A673 (cell line): ENCODE measurements at regions not wholly inside any gene's neighbourhood (a gene's known extent, or its start where the extent isn't known, plus 50 kb on each side); places are given as distances from the start of the nearest gene placed in this dataset.

Source experiments
- BruUV-seq: library from RNA; stranded (reverse); fragments of 400-500 nt; replicated peaks from 2 replicates; lab custom pipeline; 2021; lab: Mats Ljungman, UMichigan
- CTCF ChIA-PET: fragments of 300-600 bp; sonication (Branson Sonifier 250); formaldehyde crosslinking; loops from one replicate; lab custom pipeline; 2022; ENCODE audit warnings: antibody characterized with exemption; lab: Charles Lee
- POLR2A ChIA-PET: fragments of 300-600 bp; sonication (Branson Sonifier 250); formaldehyde crosslinking; loops from one replicate; lab custom pipeline; 2022; ENCODE audit warnings: antibody characterized with exemption; ENCODE audit not compliant: low non-redundant PET; lab: Charles Lee
- DNase-seq: peaks from one replicate; pipeline ENCODE4 v3.0.0-alpha.2; 2015; ENCODE audit warnings: low spot score
- H3K27ac ChIP-seq: fragments of 200-600 bp; sonication (generic); 2 replicates; pipeline ENCODE4 v1.5.1; 2016; ENCODE audit warnings: mixed run types, low read depth, mild to moderate bottlenecking, mixed read lengths, antibody characterized with exemption, low read length; ENCODE audit not compliant: poor library complexity, severe bottlenecking
- H3K27me3 ChIP-seq: fragments of 200-600 bp; sonication (generic); replicated peaks from 2 replicates; pipeline ENCODE4 v1.6.1; 2017; ENCODE audit warnings: mixed run types, low read depth, mild to moderate bottlenecking, mixed read lengths, antibody characterized with exemption, low read length; ENCODE audit not compliant: insufficient read depth, poor library complexity
- H3K36me3 ChIP-seq: fragments of 200-600 bp; sonication (generic); 2 replicates; pipeline ENCODE4 v1.6.1; 2016; ENCODE audit warnings: mixed run types, mild to moderate bottlenecking, mixed read lengths, antibody characterized with exemption, low read length; ENCODE audit not compliant: insufficient read depth, poor library complexity, severe bottlenecking
- H3K4me1 ChIP-seq: fragments of 200-600 bp; sonication (generic); 2 replicates; pipeline ENCODE4 v1.6.1; 2017; ENCODE audit warnings: mixed run types, mild to moderate bottlenecking, mixed read lengths, antibody characterized with exemption, low read length; ENCODE audit not compliant: insufficient read depth, poor library complexity, severe bottlenecking
- H3K4me3 ChIP-seq: fragments of 200-600 bp; sonication (generic); 2 replicates; pipeline ENCODE4 v1.5.1; 2016; ENCODE audit warnings: low read depth, mixed run types, mild to moderate bottlenecking, mixed read lengths, low read length; ENCODE audit not compliant: poor library complexity, severe bottlenecking
- H3K9me3 ChIP-seq: fragments of 200-600 bp; sonication (generic); 2 replicates; pipeline ENCODE4 v1.6.1; 2016; ENCODE audit warnings: mixed run types, low read depth, mild to moderate bottlenecking, mixed read lengths, antibody characterized with exemption, low read length; ENCODE audit not compliant: poor library complexity, severe bottlenecking
- EZH2 ChIP-seq: fragments of 200-600 bp; sonication (generic); IDR thresholded peaks from 2 replicates; pipeline ENCODE4 v1.6.1; 2017; ENCODE audit warnings: borderline replicate concordance, low read depth, mild to moderate bottlenecking, mixed read lengths, antibody characterized with exemption, low read length; ENCODE audit not compliant: poor library complexity, severe bottlenecking
- intact Hi-C: fragments of 100-400 bp; cut with micrococcal nuclease; formaldehyde crosslinking; loops from one replicate; pipeline ENCODE4 v1.10.0; 2022; ENCODE audit not compliant: unreplicated experiment
- TF ChIP-seq, protein P1 (sequence below): fragments of 300-800, 200-600 bp; sonication (generic); conservative IDR thresholded peaks from 2 replicates; pipeline ENCODE4 v1.5.1; 2017; ENCODE audit warnings: low read depth, mild to moderate bottlenecking, antibody characterized with exemption, low read length, moderate library complexity, mixed read lengths

- no peaks in the 10 kb centered on the region for H3K36me3 ChIP-seq
- TF ChIP-seq, protein P1, sequence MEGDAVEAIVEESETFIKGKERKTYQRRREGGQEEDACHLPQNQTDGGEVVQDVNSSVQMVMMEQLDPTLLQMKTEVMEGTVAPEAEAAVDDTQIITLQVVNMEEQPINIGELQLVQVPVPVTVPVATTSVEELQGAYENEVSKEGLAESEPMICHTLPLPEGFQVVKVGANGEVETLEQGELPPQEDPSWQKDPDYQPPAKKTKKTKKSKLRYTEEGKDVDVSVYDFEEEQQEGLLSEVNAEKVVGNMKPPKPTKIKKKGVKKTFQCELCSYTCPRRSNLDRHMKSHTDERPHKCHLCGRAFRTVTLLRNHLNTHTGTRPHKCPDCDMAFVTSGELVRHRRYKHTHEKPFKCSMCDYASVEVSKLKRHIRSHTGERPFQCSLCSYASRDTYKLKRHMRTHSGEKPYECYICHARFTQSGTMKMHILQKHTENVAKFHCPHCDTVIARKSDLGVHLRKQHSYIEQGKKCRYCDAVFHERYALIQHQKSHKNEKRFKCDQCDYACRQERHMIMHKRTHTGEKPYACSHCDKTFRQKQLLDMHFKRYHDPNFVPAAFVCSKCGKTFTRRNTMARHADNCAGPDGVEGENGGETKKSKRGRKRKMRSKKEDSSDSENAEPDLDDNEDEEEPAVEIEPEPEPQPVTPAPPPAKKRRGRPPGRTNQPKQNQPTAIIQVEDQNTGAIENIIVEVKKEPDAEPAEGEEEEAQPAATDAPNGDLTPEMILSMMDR: no peak
- no peak for TF ChIP-seq EZH2
- no peaks in the 10 kb centered on the region for H3K27me3 ChIP-seq
- H3K4me1 ChIP-seq: no peaks in the 10 kb centered on the region
- no peaks in the 10 kb centered on the region for H3K9me3 ChIP-seq
- ChIA-PET POLR2A (no interaction called here), CTCF (no interaction called here)
- no peak overlapping the region for H3K4me3 ChIP-seq
- intact Hi-C loops: no loop called here
- no TSS peak for BruUV-seq
- H3K27ac ChIP-seq: no peak overlapping the region
- DNase-seq: no peak
Measured at GRCh38 chr5:152606776-152607364, 201.8 kb upstream of the NMUR2 start.

GRCh38 chr5:152607401-152608160 lies 202.5 kb upstream of the NMUR2 start:
- H3K27ac ChIP-seq: no peak overlapping the region
- H3K36me3 ChIP-seq: no peaks in the 10 kb centered on the region
- no peaks in the 10 kb centered on the region for H3K4me1 ChIP-seq
- BruUV-seq: no TSS peak
- TF ChIP-seq EZH2: no peak
- no peak overlapping the region for H3K4me3 ChIP-seq
- H3K9me3 ChIP-seq: no peaks in the 10 kb centered on the region
- H3K27me3 ChIP-seq: no peaks in the 10 kb centered on the region
- no peak for DNase-seq
- ChIA-PET CTCF (no interaction called here), POLR2A (no interaction called here)
- intact Hi-C loops: no loop called here

DNA sequence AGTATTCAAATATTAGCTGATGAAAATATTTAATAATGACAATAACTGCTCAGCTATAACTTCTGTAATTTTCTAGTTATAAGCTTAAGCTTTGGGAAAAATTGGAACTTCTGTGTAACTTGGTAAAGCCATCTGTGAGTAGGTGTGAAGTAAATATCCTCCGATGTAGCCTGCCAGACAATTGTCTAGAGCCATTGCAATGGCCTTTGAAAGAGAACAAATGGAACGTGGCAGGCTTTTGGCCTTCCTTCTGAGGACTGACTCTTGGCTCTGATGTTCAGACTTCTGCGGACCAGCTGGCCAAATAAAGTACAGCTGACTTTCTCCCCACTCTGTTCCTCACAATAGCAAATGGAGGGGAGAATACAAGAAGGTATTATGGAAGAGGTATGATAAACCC lies 203.4 kb upstream of the NMUR2 start:
- Histone ChIP-seq H3K4me1 (no peaks in the 10 kb centered on the region), H3K9me3 (no peaks in the 10 kb centered on the region), H3K27ac (no peak overlapping the region), H3K36me3 (no peaks in the 10 kb centered on the region), H3K4me3 (no peak overlapping the region), H3K27me3 (no peaks in the 10 kb centered on the region)
- POLR2A ChIA-PET: no interaction called here
- BruUV-seq: no TSS peak
- CTCF ChIA-PET: no interaction called here
- DNase-seq: no peak
- no peak for TF ChIP-seq EZH2
- TF ChIP-seq, protein P1: no peak
- intact Hi-C loops: no loop called here
